T47D (cell line): ENCODE measurements at regions not wholly inside any gene's neighbourhood (a gene's known extent, or its start where the extent isn't known, plus 50 kb on each side); places are given as distances from the start of the nearest gene placed in this dataset.

Experiments used
- DNase-seq, 2 experiments: peaks; one replicate each; pipeline versions ENCODE4 v3.0.0 to v3.0.0-alpha.2; 2011 to 2012; ENCODE audit warnings: low read depth in 1 of 2, low spot score in 1 of 2
- JUND ChIP-seq: IDR thresholded peaks from 2 replicates; pipeline ENCODE4 v1.6.1; 2012; ENCODE audit warnings: low read depth
- in situ Hi-C: cut with HindIII; loops from 2 replicates; pipeline ENCODE4 v1.10.0; 2016; ENCODE audit warnings: low sequenced_read_pairs, low pct_unique_long_range_greater_than_20kb

- in situ Hi-C loops = no loop called here
- DNase-seq = no peak
- no peak for TF ChIP-seq JUND
Measured at GRCh38 chr16:9438991-9439390, 347.5 kb downstream of the HAPSTR1 start.

DNA sequence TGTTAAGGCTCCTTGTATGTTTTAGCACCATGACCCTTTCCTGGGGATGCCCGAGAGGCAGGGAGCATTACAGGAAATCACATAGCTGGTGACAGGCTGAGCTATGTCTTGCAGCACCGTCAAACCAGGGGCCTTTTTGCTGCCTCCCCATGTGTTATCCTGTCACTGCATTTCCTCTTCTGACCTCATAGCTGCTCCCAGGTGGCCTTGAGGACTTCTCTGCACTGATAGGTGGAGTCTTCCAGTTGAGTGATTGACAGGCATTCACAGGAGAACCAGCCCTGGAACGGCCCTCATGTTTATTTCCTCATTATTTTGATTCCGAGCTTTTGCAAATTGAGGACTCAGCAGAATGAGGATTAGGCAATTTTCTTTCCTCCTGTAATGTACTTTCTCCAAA, 349.6 kb downstream of the HAPSTR1 start:
- no peak for DNase-seq
- TF ChIP-seq JUND = no peak
- in situ Hi-C loops = no loop called here

DNA sequence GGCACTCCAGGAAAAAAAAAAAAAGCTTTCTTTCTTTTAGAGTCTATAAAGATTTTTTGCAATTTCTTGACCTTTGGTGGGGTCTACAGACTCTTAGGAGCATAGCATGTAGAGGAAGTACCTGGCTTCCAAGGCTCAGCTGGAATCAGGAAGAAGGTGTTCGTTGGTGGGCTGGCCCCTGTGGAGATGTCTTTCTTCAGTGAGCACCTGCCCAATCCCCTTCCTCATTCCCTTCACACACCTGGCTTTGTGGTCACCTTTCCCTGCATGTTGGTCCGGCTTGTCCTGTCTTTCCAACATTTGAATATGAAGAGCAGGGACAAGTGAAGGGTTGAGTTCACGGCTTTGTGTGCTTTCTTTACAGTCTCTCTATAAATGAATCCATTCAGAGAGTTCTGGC, 352.4 kb downstream of the HAPSTR1 start:
- no peak for TF ChIP-seq JUND
- no peak for DNase-seq
- in situ Hi-C loops = no loop called here

- TF ChIP-seq JUND = no peak
- no peak for DNase-seq
- in situ Hi-C loops = no loop called here
Measured at GRCh38 chr16:9446471-9447194, 355.2 kb downstream of the HAPSTR1 start.

DNA sequence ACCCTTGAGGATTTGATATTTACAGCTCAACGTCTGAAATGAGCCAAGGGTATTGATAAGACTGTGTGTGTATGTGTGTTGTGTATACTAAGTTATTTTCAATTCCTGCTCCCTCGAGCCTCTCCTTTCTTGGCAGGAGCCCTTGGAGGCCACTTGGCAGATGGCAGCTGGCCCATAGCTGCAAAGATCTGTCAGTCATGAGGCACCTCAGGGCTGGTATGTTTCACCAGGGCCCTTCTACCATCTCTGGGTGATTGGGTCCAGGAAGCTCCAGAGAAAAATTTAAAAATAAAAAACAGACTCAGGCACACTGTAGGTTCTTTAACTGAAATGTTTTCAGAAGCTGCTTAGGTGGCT, 355.7 kb downstream of the HAPSTR1 start:
- no peak for TF ChIP-seq JUND
- in situ Hi-C loops = no loop called here
- no peak for DNase-seq

DNA sequence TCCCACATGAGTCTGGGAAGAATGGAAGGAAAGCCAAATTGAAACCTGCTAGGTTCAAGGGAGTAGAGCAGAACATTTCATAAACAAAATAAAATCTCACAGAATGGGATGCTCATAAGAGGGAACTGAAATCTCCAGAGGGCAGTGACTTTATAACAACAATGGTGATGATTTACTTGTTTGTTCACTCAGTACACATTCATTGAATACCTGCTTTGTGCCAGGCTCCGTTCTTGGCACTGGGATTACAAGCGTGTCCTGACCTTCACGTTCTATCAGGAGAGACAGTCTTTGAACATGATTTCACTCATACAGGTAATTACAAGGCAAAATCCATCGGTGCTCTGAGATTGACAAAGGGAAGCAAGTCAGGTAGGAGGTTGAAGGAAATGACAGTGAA, 356.3 kb downstream of the HAPSTR1 start:
- in situ Hi-C loops = no loop called here
- DNase-seq = no peak
- TF ChIP-seq JUND = no peak

DNA sequence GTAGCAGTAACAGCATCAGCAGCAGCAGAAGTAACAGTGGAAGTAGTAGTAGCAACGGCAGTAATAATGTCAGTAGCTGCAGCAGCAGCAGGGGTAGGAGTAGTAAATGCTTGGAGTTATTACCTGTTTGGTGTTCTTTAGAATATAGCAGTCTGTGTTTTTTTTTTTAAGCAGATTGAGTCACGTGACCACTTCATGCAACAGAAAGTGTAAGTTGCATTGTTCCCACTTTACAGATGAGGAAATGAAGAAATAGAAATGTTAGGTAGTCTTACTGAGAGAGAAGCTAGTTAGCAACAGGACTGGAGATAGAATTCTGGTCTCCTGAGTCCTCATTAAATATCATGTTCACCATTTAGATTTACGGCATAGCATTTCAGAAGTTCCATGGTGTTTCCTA, 358.2 kb downstream of the HAPSTR1 start:
- in situ Hi-C loops = no loop called here
- TF ChIP-seq JUND = no peak
- DNase-seq = no peak

GRCh38 chr16:9457215-9457614, 365.8 kb downstream of the HAPSTR1 start:
- in situ Hi-C loops = no loop called here
- no peak for TF ChIP-seq JUND
- DNase-seq = no peak

GRCh38 chr16:9458816-9459215, 367.4 kb downstream of the HAPSTR1 start:
- no peak for DNase-seq
- in situ Hi-C loops = no loop called here
- TF ChIP-seq JUND = no peak

DNA sequence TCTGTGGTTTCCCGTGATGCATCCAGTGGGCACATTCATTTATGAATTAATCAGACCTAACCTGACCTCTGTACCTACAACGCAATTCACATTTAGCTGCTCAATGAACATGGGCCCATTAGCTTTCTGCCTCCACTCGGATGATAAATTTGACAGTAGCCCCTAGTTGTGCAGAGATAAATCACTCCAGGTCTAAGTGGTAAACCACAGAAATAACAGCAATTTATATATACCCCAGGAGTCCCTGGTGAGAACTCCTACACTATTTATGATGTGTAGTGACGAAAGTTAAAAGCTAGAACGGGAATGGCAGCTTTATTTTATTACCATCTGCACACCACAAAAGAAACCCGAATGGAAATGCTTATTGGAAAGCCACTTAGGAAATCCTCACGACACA, 371.5 kb downstream of the HAPSTR1 start:
- DNase-seq = no peak
- TF ChIP-seq JUND = no peak
- in situ Hi-C loops = no loop called here

- no peak for DNase-seq
- in situ Hi-C loops = no loop called here
- no peak for TF ChIP-seq JUND
Measured at GRCh38 chr16:9463461-9463860, 372.0 kb downstream of the HAPSTR1 start.

DNA sequence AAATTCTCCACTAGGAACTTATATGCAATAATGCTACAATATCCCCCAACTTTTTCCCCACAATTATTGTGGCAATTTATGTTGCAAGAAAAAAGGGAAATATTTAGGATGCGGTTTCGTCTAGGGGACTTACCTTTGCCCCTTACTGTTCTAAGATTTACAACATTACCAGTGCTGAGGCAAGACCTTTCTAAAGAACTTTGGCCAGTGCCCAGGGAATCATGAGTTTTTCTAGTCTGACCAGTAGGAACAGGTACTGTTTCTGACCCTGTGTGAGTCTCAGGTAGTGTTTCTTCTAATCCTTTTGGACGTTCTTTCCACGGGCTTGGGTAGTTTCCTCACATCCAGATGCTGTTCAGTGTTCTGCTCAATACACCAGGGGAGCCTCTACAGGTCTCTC, 373.7 kb downstream of the HAPSTR1 start:
- in situ Hi-C loops = no loop called here
- no peak for TF ChIP-seq JUND
- DNase-seq = peak in 1 of 2 experiments; percentile 23

- no peak for TF ChIP-seq JUND
- DNase-seq = no peak
- in situ Hi-C loops = no loop called here
Measured at GRCh38 chr16:9469512-9469911, 378.1 kb downstream of the HAPSTR1 start.

- in situ Hi-C loops = no loop called here
- DNase-seq = no peak
- TF ChIP-seq JUND = no peak
Measured at GRCh38 chr16:9476744-9477143, 385.3 kb downstream of the HAPSTR1 start.
